B cell (primary cell): ENCODE measurements at regions not wholly inside any gene's neighbourhood (a gene's known extent, or its start where the extent isn't known, plus 50 kb on each side); places are given as distances from the start of the nearest gene placed in this dataset.

ENCODE experiments used
- ATAC-seq: fragments of 200-7000 bp; cut with Tn5 transposase; one replicate; pipeline ENCODE4 v1.10.0; 2021; ENCODE audit warnings: low read depth, mild to moderate bottlenecking, moderate number of reproducible peaks, moderate library complexity
- CTCF ChIA-PET: fragments of 350-600 bp; sonication (Branson Sonifier 250); formaldehyde crosslinking; loops from one replicate; lab custom pipeline; 2021; ENCODE audit warnings: antibody characterized with exemption, inconsistent platforms; lab: Charles Lee
- POLR2A ChIA-PET: fragments of 350-600 bp; sonication (Branson Sonifier 250); formaldehyde crosslinking; loops from one replicate; lab custom pipeline; 2021; ENCODE audit warnings: antibody characterized with exemption; lab: Charles Lee
- DNase-seq: peaks from one replicate; pipeline ENCODE4 v3.0.0; 2013
- H2AFZ ChIP-seq: 2 replicates; pipeline ENCODE4 v1.6.1; 2012; ENCODE audit warnings: mild to moderate bottlenecking, low read depth, low read length; ENCODE audit not compliant: insufficient read depth, poor library complexity, severe bottlenecking
- H3K27ac ChIP-seq, 2 donors: 1 replicate in 1 of 2; 2 replicates in 1 of 2; pipeline ENCODE4 v1.5.1; 2012 to 2013; ENCODE audit warnings: low read length in 2 of 2, mild to moderate bottlenecking in 2 of 2, moderate library complexity in 1 of 2
- H3K27me3 ChIP-seq, 4 experiments: fragments of 200-600 bp in 1 of 4; sonication (generic) in 1 of 4; replicated peaks in 1 of 4; 1 replicate in 2 of 4; 2 replicates in 2 of 4; pipeline versions ENCODE4 v1.6.1 to v1.7.0; 2013 to 2016; ENCODE audit warnings: low read length in 3 of 4, mild to moderate bottlenecking in 2 of 4, mixed read lengths in 1 of 4, moderate library complexity in 1 of 4; ENCODE audit not compliant: insufficient read depth in 4 of 4, control insufficient read depth in 3 of 4; ENCODE audit errors: control extremely low read depth in 1 of 4
- H3K36me3 ChIP-seq, 2 experiments: replicated peaks in 1 of 2; 1 replicate in 1 of 2; 2 replicates in 1 of 2; pipeline versions ENCODE4 v1.6.1 to v1.7.1; 2013; ENCODE audit warnings: low read length in 1 of 2; ENCODE audit not compliant: insufficient read depth in 2 of 2, control insufficient read depth in 1 of 2; ENCODE audit errors: control extremely low read depth in 1 of 2, extremely low read depth in 1 of 2
- H3K4me1 ChIP-seq, 2 donors: fragments of 200-600 bp in 1 of 2; sonication (generic) in 1 of 2; 1 replicate in 1 of 2; 2 replicates in 1 of 2; pipeline versions ENCODE4 v1.5.1 to v1.6.1; 2013 to 2017; ENCODE audit warnings: low read length in 2 of 2; ENCODE audit not compliant: control insufficient read depth in 2 of 2, insufficient read depth in 2 of 2
- H3K4me2 ChIP-seq: replicated peaks from 2 replicates; pipeline ENCODE3; 2012; ENCODE audit warnings: mild to moderate bottlenecking, low read depth, low read length; ENCODE audit not compliant: poor library complexity, severe bottlenecking
- H3K4me3 ChIP-seq, 5 experiments: fragments of 200-600 bp in 1 of 5; sonication (generic) in 1 of 5; 1 replicate in 3 of 5; 2 replicates in 2 of 5; pipeline versions ENCODE4 v1.5.1 to v1.7.0; 2011 to 2016; ENCODE audit warnings: low read length in 4 of 5, mild to moderate bottlenecking in 4 of 5, low read depth in 2 of 5, control low read depth in 1 of 5, moderate library complexity in 1 of 5; ENCODE audit not compliant: insufficient read depth in 1 of 5; ENCODE audit errors: control extremely low read depth in 1 of 5, extremely low read depth in 1 of 5
- H3K79me2 ChIP-seq: fragments of 200-600 bp; sonication (generic); one replicate; pipeline ENCODE4 v1.6.0; 2016; ENCODE audit warnings: low read length; ENCODE audit not compliant: control insufficient read depth, insufficient read depth
- H3K9ac ChIP-seq: fragments of 200-600 bp; sonication (generic); 2 replicates; pipeline ENCODE4 v1.6.1; 2017; ENCODE audit warnings: mild to moderate bottlenecking, low read length, moderate library complexity
- H3K9me3 ChIP-seq, 3 donors: one replicate each; pipeline versions ENCODE4 v1.6.1 to v1.7.1; 2013; ENCODE audit warnings: low read length in 2 of 3; ENCODE audit not compliant: control insufficient read depth in 2 of 3, insufficient read depth in 1 of 3; ENCODE audit errors: control extremely low read depth in 1 of 3
- H4K20me1 ChIP-seq: 2 replicates; pipeline ENCODE4 v1.6.0; 2012; ENCODE audit warnings: mild to moderate bottlenecking, low read length; ENCODE audit not compliant: insufficient read depth, control insufficient read depth, poor library complexity, severe bottlenecking
- H3K27ac Mint-ChIP-seq: one replicate; pipeline ENCODE4 v1.8.0; 2021; ENCODE audit warnings: mixed read lengths
- H3K27me3 Mint-ChIP-seq: one replicate; pipeline ENCODE4 v1.8.0; 2021; ENCODE audit warnings: mixed read lengths
- H3K4me1 Mint-ChIP-seq: one replicate; pipeline ENCODE4 v1.8.0; 2021; ENCODE audit warnings: mixed read lengths
- H3K4me3 Mint-ChIP-seq: one replicate; pipeline ENCODE4 v1.8.0; 2021; ENCODE audit warnings: mixed read lengths
- H3K9me3 Mint-ChIP-seq: one replicate; pipeline ENCODE4 v1.8.0; 2022; ENCODE audit warnings: mixed read lengths; ENCODE audit not compliant: insufficient read depth
- EZH2 ChIP-seq: IDR thresholded peaks from 2 replicates; pipeline ENCODE4 v1.6.1; 2012; ENCODE audit warnings: borderline replicate concordance, low read depth, mild to moderate bottlenecking, moderate library complexity, low read length; ENCODE audit not compliant: insufficient read depth, poor library complexity, severe bottlenecking
- WGBS: methylation state at CpG from one replicate; pipeline ENCODE4 v1.1.5; 2013; ENCODE audit warnings: missing lambda C conversion rate; ENCODE audit not compliant: insufficient coverage; 5-methylcytosine and 5-hydroxymethylcytosine counted together
- intact Hi-C: fragments of 100-400 bp; cut with micrococcal nuclease; formaldehyde crosslinking; loops from one replicate; pipeline ENCODE4 v1.10.0; 2022
- TF ChIP-seq, protein P1 (sequence below): fragments of 200-600 bp; IDR thresholded peaks from one replicate; pipeline ENCODE4 v1.8.0; 2022; ENCODE audit warnings: antibody characterized with exemption, mild to moderate bottlenecking

DNA sequence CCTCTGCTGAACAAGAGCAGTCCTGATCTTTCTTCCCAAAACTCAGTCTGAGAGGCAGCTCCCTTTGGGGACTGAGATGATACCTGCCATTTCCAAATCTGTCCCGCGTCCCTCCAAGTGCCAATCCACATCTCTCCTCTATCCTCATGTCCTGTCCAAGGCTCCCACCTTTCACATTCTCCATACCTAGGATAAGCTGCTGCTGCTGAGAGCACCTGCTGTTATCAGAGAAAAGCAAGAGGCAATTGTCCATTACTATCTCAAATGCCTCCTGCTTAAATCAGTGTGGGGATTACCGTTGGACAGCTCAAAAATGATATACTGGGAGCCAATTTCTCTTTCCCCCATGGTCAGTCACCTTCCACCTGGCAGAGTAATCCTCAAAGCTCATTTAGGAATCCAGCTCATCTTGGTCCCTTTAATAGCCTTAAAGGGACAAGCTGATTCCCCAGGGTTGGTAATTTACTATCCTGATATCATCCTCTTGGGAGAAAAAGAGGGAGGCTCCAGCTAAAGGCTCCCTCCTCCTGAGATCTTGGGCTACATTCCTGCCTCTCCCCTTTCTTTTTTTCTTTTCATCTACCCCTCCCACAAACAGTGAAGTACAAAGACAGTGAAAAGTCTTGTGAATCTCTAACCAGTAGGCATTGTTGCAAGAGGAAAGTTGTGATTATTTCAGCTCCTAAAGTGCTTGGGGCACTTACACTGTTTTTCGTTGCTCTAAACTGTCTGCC, 278.1 kb upstream of the CAMK1G start:
- POLR2A ChIA-PET = no interaction called here
- Histone ChIP-seq H3K4me3 (no peak overlapping the region), H3K4me2 (no peak overlapping the region), H4K20me1 (no peaks in the 10 kb centered on the region), H3K9me3 (no peaks in the 10 kb centered on the region), H3K36me3 (no peaks in the 10 kb centered on the region), H3K79me2 (no peaks in the 10 kb centered on the region), H3K27me3 (no peaks in the 10 kb centered on the region), H3K4me1 (no peaks in the 10 kb centered on the region), H2AFZ (no peak overlapping the region), H3K9ac (no peak overlapping the region), H3K27ac (no peak overlapping the region)
- Mint-ChIP-seq H3K9me3 (no peaks in the 10 kb centered on the region), H3K27me3 (peaks cover 20% of the 10 kb centered on the region), H3K4me3 (no peak overlapping the region), H3K4me1 (no peaks in the 10 kb centered on the region), H3K27ac (no peak overlapping the region)
- intact Hi-C loops = no loop called here
- ATAC-seq (no peak), DNase-seq (no peak)
- TF ChIP-seq EZH2 = no peak
- TF ChIP-seq, protein P1, sequence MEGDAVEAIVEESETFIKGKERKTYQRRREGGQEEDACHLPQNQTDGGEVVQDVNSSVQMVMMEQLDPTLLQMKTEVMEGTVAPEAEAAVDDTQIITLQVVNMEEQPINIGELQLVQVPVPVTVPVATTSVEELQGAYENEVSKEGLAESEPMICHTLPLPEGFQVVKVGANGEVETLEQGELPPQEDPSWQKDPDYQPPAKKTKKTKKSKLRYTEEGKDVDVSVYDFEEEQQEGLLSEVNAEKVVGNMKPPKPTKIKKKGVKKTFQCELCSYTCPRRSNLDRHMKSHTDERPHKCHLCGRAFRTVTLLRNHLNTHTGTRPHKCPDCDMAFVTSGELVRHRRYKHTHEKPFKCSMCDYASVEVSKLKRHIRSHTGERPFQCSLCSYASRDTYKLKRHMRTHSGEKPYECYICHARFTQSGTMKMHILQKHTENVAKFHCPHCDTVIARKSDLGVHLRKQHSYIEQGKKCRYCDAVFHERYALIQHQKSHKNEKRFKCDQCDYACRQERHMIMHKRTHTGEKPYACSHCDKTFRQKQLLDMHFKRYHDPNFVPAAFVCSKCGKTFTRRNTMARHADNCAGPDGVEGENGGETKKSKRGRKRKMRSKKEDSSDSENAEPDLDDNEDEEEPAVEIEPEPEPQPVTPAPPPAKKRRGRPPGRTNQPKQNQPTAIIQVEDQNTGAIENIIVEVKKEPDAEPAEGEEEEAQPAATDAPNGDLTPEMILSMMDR = no peak
- WGBS = 95% methylated on average over 3 of the region's 4 CpGs
- CTCF ChIA-PET = no interaction called here

GRCh38 chr1:209307846-209308245, 275.7 kb upstream of the CAMK1G start:
- no peaks in the 10 kb centered on the region for H3K4me1 ChIP-seq
- Mint-ChIP-seq H3K27me3 (peaks cover 27% of the 10 kb centered on the region), H3K27ac (no peak overlapping the region), H3K4me1 (no peaks in the 10 kb centered on the region), H3K4me3 (no peak overlapping the region), H3K9me3 (no peaks in the 10 kb centered on the region)
- ChIA-PET CTCF (no interaction called here), POLR2A (no interaction called here)
- no peaks in the 10 kb centered on the region for H3K27me3 ChIP-seq
- no peaks in the 10 kb centered on the region for H3K36me3 ChIP-seq
- intact Hi-C loops = no loop called here
- H4K20me1 ChIP-seq = no peaks in the 10 kb centered on the region
- no peak overlapping the region for H3K4me2 ChIP-seq
- H3K79me2 ChIP-seq = no peaks in the 10 kb centered on the region
- no peak overlapping the region for H3K4me3 ChIP-seq
- no peak for DNase-seq
- no peak overlapping the region for H3K9ac ChIP-seq
- no peak for ATAC-seq
- no peak overlapping the region for H2AFZ ChIP-seq
- H3K9me3 ChIP-seq = no peaks in the 10 kb centered on the region
- TF ChIP-seq, protein P1 = no peak
- TF ChIP-seq EZH2 = no peak
- no peak overlapping the region for H3K27ac ChIP-seq
- 87% methylated on average over 2 of the region's 2 CpGs for WGBS
